GM23248 (cell line): ENCODE measurements at regions not wholly inside any gene's neighbourhood (a gene's known extent, or its start where the extent isn't known, plus 50 kb on each side); places are given as distances from the start of the nearest gene placed in this dataset.

ENCODE experiments used
- EZH2 ChIP-seq: fragments of 200-600 bp; sonication (generic); IDR thresholded peaks from 2 replicates; pipeline ENCODE4 v1.6.1; 2018; ENCODE audit warnings: antibody characterized with exemption, mild to moderate bottlenecking; ENCODE audit not compliant: insufficient read depth, poor library complexity, severe bottlenecking
- EZH2phosphoT487 ChIP-seq: fragments of 200-600 bp; sonication (generic); IDR thresholded peaks from 2 replicates; pipeline ENCODE4 v1.6.1; 2018; ENCODE audit warnings: antibody characterized with exemption, moderate library complexity, mild to moderate bottlenecking, low read depth; ENCODE audit not compliant: insufficient read depth

DNA sequence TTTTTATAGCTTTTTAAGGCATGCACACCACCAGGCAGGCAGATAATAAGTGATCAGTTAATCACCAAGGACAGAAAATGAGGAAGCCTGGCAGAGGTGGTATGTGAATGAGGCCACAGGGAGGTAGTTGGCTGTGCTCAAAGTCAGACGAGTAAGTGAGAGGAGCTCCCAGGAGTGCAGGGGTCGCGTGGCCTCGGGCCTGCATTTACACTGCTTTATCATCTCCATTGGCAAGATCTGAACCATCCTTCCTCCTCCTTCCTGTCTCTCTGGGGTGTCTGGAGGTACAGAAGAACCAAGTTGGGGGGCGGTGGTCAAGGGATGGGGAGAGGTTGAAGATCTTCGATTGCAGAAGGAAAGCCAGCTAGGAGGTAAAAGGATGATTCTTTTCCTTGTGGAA, 320.1 kb downstream of the SOX9 start:
- no peak for TF ChIP-seq EZH2
- no peak for TF ChIP-seq EZH2phosphoT487
